Prostate gland (tissue), 2 donors: ENCODE measurements at regions not wholly inside any gene's neighbourhood (a gene's known extent, or its start where the extent isn't known, plus 50 kb on each side); places are given as distances from the start of the nearest gene placed in this dataset.

Experiments
- DNase-seq: peaks from one replicate; pipeline ENCODE4 v3.0.0-alpha.2; 2019; ENCODE audit warnings: low spot score
- H3K27ac ChIP-seq, 2 donors: fragments of 200-600 bp; sonication (generic); 2 replicates each; pipeline ENCODE4 v1.5.1; 2017 to 2019
- H3K27me3 ChIP-seq: fragments of 200-600 bp; sonication (generic); replicated peaks from 2 replicates; pipeline ENCODE4 v1.5.1; 2019; ENCODE audit not compliant: insufficient read depth
- H3K36me3 ChIP-seq, 2 donors: fragments of 200-600 bp; sonication (generic); 1 replicate in 1 of 2; 2 replicates in 1 of 2; pipeline versions ENCODE4 v1.5.1 to v1.8.1; 2017 to 2019
- H3K4me1 ChIP-seq: fragments of 200-600 bp; sonication (generic); replicated peaks from 2 replicates; pipeline ENCODE4 v1.5.1; 2019
- H3K4me3 ChIP-seq, 2 donors: fragments of 200-600 bp; sonication (generic); 2 replicates each; pipeline ENCODE4 v1.5.1; 2017 to 2019
- H3K9me3 ChIP-seq: fragments of 200-600 bp; sonication (generic); 2 replicates; pipeline ENCODE4 v1.5.1; 2017
- POLR2A ChIP-seq: fragments of 450-650 bp; IDR thresholded peaks from one replicate; pipeline ENCODE4 v1.6.1; 2016; ENCODE audit warnings: antibody characterized with exemption, mild to moderate bottlenecking
- POLR2AphosphoS5 ChIP-seq: sonication (generic); formaldehyde crosslinking; IDR thresholded peaks from one replicate; pipeline ENCODE4 v1.6.1; 2017; ENCODE audit warnings: antibody characterized with exemption
- WGBS: methylation state at CpG from one replicate; pipeline ENCODE4 v1.1.5; 2018; 5-methylcytosine and 5-hydroxymethylcytosine counted together
- intact Hi-C: fragments of 100-400 bp; cut with DNase I; formaldehyde crosslinking; loops from one replicate; pipeline ENCODE4 v1.14.2; 2022
- TF ChIP-seq, protein P1 (sequence below), 4 experiments: fragments of 200-600 bp in 2 of 4; fragments of 450-650 bp in 2 of 4; sonication (generic) in 2 of 4; IDR thresholded peaks; 1 replicate in 3 of 4; 2 replicates in 1 of 4; pipeline ENCODE4 v1.5.1; 2016 to 2019; ENCODE audit warnings: antibody characterized with exemption in 4 of 4, mild to moderate bottlenecking in 2 of 4, moderate library complexity in 2 of 4

GRCh38 chr2:236945431-236946016 is 140.2 kb upstream of the COPS8 start:
- 93% methylated on average over 6 of the region's 6 CpGs for WGBS
- intact Hi-C loops = no loop called here
- Histone ChIP-seq H3K4me1 (no peaks in the 10 kb centered on the region), H3K9me3 (no peaks in the 10 kb centered on the region), H3K4me3 (no peak overlapping the region), H3K27me3 (peaks cover 2% of the 10 kb centered on the region), H3K27ac (no peak overlapping the region), H3K36me3 (no peaks in the 10 kb centered on the region)
- TF ChIP-seq POLR2A (no peak), POLR2AphosphoS5 (no peak)
- TF ChIP-seq, protein P1, sequence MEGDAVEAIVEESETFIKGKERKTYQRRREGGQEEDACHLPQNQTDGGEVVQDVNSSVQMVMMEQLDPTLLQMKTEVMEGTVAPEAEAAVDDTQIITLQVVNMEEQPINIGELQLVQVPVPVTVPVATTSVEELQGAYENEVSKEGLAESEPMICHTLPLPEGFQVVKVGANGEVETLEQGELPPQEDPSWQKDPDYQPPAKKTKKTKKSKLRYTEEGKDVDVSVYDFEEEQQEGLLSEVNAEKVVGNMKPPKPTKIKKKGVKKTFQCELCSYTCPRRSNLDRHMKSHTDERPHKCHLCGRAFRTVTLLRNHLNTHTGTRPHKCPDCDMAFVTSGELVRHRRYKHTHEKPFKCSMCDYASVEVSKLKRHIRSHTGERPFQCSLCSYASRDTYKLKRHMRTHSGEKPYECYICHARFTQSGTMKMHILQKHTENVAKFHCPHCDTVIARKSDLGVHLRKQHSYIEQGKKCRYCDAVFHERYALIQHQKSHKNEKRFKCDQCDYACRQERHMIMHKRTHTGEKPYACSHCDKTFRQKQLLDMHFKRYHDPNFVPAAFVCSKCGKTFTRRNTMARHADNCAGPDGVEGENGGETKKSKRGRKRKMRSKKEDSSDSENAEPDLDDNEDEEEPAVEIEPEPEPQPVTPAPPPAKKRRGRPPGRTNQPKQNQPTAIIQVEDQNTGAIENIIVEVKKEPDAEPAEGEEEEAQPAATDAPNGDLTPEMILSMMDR (IDR thresholded peaks at IDR 0.05) = no peak
- DNase-seq = no peak

DNA sequence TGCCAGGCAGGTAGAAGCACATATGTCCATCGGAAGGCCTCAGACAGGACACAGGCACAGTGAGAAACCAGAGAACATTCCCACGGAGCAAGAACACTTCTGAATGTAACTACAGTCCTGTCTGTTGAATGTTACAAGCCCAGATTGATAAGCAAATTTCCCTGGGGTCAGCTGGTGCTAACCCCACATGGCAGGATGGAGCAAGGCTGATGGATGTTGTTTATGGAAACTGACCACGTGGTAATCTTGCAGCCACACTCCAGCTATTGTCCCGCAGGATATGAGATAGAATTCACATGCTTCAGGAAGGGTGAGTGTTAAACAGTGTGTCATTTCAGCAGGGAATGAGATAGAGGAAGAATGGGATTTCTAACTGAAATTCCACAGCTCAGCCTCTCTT is 138.8 kb upstream of the COPS8 start:
- intact Hi-C loops = no loop called here
- TF ChIP-seq POLR2A (no peak), POLR2AphosphoS5 (no peak)
- TF ChIP-seq, protein P1 (IDR thresholded peaks at IDR 0.05) = no peak
- no peak for DNase-seq
- Histone ChIP-seq H3K36me3 (no peaks in the 10 kb centered on the region), H3K4me1 (no peaks in the 10 kb centered on the region), H3K27me3 (peaks cover 2% of the 10 kb centered on the region), H3K4me3 (no peak overlapping the region), H3K27ac (no peak overlapping the region), H3K9me3 (no peaks in the 10 kb centered on the region)
- WGBS = 78% methylated on average over 4 of the region's 4 CpGs

- 85% methylated on average over 3 of the region's 3 CpGs for WGBS
- no peaks in the 10 kb centered on the region for H3K9me3 ChIP-seq
Observed at GRCh38 chr2:236947294-236947693, 138.4 kb upstream of the COPS8 start.

DNA sequence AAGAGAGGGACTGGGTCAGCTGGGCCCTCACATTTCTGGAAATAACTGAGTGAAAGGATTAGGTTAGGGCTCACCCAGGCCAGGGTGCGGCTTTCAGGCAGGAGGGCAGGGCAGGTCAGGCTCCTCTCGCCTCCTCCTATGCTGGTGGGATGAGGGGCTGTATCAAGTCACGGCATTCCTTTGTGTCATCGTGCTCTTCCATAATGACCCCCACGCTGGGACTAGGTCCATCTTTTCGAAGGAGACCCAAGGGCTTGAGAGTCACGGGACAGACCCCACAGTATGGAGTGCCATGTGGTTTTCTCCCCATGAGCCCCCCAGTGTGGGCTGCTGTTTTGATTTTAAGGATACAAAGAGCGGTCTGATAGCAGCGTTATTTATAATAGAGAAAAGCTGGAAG is 137.8 kb upstream of the COPS8 start:
- Histone ChIP-seq H3K27ac (no peak overlapping the region), H3K36me3 (no peaks in the 10 kb centered on the region), H3K27me3 (peaks cover 2% of the 10 kb centered on the region), H3K4me1 (no peaks in the 10 kb centered on the region), H3K9me3 (no peaks in the 10 kb centered on the region), H3K4me3 (no peak overlapping the region)
- no peak for DNase-seq
- 95% methylated on average over 9 of the region's 9 CpGs for WGBS
- intact Hi-C loops = no loop called here
- no peak for TF ChIP-seq POLR2AphosphoS5
- TF ChIP-seq, protein P1 (IDR thresholded peaks at IDR 0.05) = no peak
- no peak for TF ChIP-seq POLR2A

More at GRCh38 chr2:236947294-236947693, 138.4 kb upstream of the COPS8 start:
- intact Hi-C loops = no loop called here
- no peaks in the 10 kb centered on the region for H3K36me3 ChIP-seq
- TF ChIP-seq POLR2AphosphoS5 (no peak), POLR2A (no peak)
- TF ChIP-seq, protein P1 (IDR thresholded peaks at IDR 0.05) = no peak
- no peak overlapping the region for H3K27ac ChIP-seq
- H3K4me3 ChIP-seq = no peak overlapping the region
- no peaks in the 10 kb centered on the region for H3K4me1 ChIP-seq
- H3K27me3 ChIP-seq = peaks cover 2% of the 10 kb centered on the region
- DNase-seq = no peak
